Tibial nerve (tissue), 4 donors: ENCODE measurements at regions not wholly inside any gene's neighbourhood (a gene's known extent, or its start where the extent isn't known, plus 50 kb on each side); places are given as distances from the start of the nearest gene placed in this dataset.

Experiments used
- EP300 ChIP-seq, 2 donors: sonication (generic); formaldehyde crosslinking; IDR thresholded peaks; one replicate each; pipeline ENCODE4 v1.6.1; 2017; ENCODE audit warnings: antibody characterized with exemption in 2 of 2, mild to moderate bottlenecking in 1 of 2
- POLR2A ChIP-seq, 2 donors: fragments of 450-650 bp; IDR thresholded peaks; one replicate each; pipeline ENCODE4 v1.6.1; 2017; ENCODE audit warnings: antibody characterized with exemption in 2 of 2, mild to moderate bottlenecking in 2 of 2, moderate library complexity in 2 of 2
- TF ChIP-seq, protein P1 (sequence below), 5 experiments: fragments of 200-600 bp in 3 of 5; fragments of 450-650 bp in 2 of 5; sonication (generic) in 3 of 5; IDR thresholded peaks; one replicate each; pipeline ENCODE4 v1.5.1; 2016 to 2019; ENCODE audit warnings: antibody characterized with exemption in 5 of 5, mild to moderate bottlenecking in 3 of 5, moderate library complexity in 2 of 5

DNA sequence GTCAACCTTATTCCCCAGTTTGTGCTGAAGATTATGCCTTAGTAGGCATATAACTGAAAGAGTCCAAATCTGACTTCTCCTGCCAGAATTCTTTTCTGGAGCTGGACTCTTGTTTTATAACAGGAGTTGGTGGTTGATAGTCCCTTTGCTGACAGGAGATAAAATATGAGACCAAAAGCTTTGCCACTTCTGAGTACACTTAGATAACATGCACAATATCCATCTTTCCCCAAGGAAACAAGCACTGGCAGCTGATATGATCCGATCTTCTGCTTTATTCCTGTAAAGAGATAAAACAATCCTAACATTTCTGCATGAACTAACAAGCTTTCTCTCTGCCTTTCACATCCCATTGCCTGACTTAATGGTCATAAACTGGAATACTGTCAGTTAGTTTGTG, 1265.4 kb upstream of the ADGRB3 start:
- TF ChIP-seq POLR2A (IDR thresholded peaks at IDR 0.05) (no peak), EP300 (IDR thresholded peaks at IDR 0.05) (no peak)
- TF ChIP-seq, protein P1, sequence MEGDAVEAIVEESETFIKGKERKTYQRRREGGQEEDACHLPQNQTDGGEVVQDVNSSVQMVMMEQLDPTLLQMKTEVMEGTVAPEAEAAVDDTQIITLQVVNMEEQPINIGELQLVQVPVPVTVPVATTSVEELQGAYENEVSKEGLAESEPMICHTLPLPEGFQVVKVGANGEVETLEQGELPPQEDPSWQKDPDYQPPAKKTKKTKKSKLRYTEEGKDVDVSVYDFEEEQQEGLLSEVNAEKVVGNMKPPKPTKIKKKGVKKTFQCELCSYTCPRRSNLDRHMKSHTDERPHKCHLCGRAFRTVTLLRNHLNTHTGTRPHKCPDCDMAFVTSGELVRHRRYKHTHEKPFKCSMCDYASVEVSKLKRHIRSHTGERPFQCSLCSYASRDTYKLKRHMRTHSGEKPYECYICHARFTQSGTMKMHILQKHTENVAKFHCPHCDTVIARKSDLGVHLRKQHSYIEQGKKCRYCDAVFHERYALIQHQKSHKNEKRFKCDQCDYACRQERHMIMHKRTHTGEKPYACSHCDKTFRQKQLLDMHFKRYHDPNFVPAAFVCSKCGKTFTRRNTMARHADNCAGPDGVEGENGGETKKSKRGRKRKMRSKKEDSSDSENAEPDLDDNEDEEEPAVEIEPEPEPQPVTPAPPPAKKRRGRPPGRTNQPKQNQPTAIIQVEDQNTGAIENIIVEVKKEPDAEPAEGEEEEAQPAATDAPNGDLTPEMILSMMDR (IDR thresholded peaks at IDR 0.05): no peak
